ENCODE measurements at regions not wholly inside any gene's neighbourhood (a gene's known extent, or its start where the extent isn't known, plus 50 kb on each side); places are given as distances from the start of the nearest gene placed in this dataset.

GRCh38 chr20:48541581-48542071 is 286.2 kb downstream of the PREX1 start:
- no peak for TF ChIP-seq CTCF (IDR thresholded peaks at IDR 0.05; ENCODE audit: borderline replicate concordance, extremely low read depth, low read length, poor library complexity, severe bottlenecking)
- TF ChIP-seq EZH2 (IDR thresholded peaks at IDR 0.05; ENCODE audit: borderline replicate concordance, low read depth, low read length, severe bottlenecking): no peak
